HG03571 (cell line): ENCODE measurements at regions not wholly inside any gene's neighbourhood (a gene's known extent, or its start where the extent isn't known, plus 50 kb on each side); places are given as distances from the start of the nearest gene placed in this dataset.

Experiments used
- ATAC-seq: cut with Tn5 transposase; IDR thresholded peaks from one replicate; pipeline ENCODE4 v1.9.1; 2021; ENCODE audit not compliant: unreplicated experiment

DNA sequence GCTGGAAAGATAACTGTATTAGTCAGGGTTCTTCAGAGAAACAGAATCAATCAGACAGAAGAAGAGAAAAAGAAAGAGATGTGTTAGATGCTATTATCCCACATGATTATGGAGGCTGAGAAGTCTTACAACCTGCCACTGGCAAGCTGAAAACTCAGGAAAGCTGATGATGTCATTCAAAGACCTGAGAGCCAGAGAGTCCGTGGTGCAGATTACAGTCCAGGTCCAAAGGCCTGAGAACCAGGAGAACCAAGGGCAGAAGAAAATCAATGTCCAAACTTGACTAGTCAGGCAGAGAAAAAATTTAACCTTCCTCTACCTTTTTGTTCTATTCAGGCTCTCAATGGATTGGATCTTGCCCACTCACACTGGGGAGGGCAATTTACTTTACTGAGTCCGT lies 172.5 kb downstream of the QDPR start:
- ATAC-seq, result no peak

DNA sequence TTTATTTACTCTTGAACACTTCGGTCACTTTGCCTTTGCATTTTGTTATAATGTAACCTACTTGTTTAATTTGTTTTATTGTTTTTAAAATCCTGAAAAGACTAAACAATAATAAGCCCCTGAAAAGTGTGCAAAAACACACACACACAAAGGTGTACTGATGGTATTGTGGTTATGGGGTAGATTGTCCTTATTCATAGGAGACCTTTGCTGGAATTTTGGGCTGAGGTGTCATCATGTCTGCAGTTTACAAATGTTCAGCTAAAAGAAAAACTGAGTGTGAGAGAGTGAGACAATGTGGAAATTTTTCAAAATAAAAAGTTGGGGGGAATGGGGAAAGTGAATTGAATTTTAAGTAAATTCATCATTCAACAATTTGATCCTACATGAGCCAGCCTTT lies 174.9 kb downstream of the QDPR start:
- peak; percentile 17 for ATAC-seq

DNA sequence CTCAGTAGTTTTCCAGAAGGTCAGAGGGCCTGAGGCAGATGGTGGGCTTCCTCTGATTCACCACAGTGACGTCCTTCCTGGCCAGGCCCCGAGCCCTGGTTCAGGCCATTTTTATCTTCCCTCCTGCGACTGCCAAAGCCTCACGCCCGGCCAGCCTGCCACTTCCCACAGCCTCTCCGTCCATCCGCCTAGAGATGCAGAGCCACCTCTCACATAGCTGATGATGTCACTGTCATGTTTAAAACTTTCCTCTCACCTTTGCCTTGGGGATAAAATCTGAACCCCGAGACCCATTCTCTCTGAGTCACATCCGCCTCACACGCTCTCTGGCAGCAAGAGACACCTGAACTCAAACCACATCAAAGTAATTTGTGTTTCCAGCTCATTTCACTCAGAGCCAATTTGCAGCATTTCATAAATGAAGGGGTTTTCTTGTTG lies 175.3 kb downstream of the QDPR start:
- ATAC-seq, result peak; percentile 88

DNA sequence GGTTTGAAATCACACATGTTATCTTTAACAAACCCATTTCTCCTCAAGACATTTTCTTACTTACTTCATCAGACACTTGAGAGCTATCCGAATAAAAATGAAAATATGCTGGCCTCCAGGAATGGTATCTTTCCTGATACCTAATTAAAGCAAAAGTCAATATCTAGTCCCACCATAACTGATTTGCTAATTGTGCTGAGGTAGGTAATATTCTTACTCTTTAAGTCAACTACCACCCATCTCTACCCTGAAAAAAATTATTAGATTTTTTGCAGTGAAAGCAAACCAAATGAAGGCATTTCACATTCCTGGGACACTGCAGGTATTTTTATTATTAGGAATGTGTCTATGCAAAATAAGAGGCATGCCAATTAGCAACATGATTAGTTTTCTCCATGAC lies 175.8 kb downstream of the QDPR start:
- no peak for ATAC-seq

GRCh38 chr4:17335371-17335770 lies 176.5 kb downstream of the QDPR start:
- ATAC-seq, result no peak

- no peak for ATAC-seq
These were observed 179.4 kb downstream of the QDPR start for GRCh38 chr4:17332478-17332877.

DNA sequence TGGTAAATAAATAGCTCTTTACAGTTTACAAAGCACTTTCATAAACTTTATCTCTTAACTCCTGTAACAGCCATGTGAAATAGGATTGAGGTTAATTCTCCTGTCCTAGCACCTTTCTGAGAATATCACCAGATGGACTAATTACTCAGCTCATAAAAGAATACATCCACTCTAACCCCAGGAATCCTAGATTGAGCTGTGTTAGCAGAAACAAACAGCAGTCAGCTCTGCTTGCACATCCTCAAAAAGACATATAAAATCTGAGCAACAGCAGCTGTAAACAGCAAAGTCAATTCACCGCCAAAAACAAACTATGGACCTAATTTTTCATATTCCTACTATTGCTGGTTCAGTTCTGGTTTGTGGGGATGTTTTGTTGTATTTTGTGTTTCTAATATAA lies 182.8 kb downstream of the QDPR start:
- ATAC-seq, result no peak

DNA sequence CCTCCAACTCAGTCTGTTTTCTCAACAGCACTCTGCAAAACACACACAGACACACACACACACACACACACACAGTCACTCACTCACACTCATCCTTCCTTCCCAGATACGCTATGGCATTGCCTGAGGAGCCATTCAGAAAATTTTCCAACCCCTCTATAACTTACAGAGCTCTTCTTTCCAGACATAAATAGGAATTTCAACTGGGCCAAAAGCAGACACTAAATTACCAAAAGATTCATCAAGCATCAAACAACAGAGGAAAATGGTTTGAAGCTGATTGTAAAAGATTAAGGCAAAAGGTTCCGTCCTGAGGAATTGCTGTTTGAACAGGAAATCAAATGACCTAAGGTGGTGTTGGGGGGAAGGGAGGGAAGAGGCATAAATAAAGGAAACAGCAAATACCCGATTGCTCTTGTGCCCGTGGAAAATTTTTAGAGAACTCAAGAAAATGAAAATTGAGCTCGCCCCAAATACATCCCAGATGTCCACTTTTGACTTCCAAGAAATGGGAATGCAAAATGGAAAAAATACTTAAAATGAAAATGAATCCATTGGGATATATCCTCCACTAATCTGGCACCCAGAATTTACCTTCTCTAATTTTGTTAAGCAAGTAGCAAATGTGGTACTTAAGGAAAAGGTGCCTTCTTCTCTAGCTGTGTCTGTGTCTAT lies 183.6 kb downstream of the QDPR start:
- no peak for ATAC-seq

DNA sequence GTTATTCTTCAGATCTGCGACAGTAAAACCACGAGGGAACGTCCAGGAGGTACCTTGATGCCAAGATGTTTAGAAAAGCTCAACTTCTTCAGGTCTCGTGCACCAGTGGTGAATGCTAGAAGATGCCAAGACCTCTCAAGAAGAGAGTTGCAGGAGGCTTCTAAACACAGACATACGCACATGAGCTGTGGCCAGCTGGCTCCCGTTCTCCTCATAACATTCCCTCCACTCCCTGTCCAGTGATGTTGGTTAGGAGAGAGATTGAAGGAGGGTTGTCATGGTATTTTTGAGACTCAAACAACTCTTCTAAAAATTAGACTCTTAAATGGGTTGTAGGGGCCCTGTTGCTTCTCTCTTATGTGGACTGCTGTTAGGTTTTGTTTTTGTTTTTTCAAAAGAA lies 184.3 kb downstream of the QDPR start:
- ATAC-seq, result no peak

DNA sequence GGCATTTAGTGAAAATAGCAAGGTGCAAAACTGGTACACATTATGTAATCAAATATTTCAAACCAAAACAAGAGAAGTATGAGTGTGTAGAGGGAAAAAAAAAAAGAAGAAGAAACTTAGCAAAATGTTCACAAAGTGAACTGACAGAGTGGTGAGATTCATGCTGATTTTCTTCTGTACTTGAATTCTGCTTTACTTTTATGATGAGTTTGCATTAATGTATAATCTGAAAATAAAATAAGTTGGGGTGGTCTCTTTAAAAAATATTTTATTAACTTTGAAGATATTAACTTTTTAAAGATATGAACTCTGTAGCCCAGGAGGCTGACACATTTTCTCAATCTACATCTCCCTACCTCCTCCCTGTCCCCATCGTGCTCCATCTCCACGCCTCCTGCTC lies 185.1 kb downstream of the QDPR start:
- no peak for ATAC-seq

DNA sequence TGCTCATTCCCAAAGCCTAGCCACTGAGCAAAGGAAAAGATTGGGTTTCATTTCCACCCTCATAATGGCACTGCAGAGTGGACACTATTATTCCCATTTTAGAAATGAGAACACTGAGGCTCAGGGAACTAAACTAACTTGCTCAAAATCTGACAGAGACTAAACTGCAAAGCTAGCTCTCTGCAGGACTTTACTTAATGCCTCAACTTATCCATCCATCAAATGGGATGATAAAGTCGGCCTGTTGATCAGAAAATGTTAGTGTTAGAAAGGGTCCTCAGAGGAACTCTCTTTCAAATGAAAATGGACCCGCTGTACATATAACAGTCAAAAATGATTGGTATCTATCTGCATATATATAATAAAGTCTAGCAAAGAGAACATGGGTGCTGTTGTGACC lies 186.8 kb downstream of the QDPR start:
- ATAC-seq, result no peak

GRCh38 chr4:17324386-17324830 lies 187.5 kb downstream of the QDPR start:
- no peak for ATAC-seq

DNA sequence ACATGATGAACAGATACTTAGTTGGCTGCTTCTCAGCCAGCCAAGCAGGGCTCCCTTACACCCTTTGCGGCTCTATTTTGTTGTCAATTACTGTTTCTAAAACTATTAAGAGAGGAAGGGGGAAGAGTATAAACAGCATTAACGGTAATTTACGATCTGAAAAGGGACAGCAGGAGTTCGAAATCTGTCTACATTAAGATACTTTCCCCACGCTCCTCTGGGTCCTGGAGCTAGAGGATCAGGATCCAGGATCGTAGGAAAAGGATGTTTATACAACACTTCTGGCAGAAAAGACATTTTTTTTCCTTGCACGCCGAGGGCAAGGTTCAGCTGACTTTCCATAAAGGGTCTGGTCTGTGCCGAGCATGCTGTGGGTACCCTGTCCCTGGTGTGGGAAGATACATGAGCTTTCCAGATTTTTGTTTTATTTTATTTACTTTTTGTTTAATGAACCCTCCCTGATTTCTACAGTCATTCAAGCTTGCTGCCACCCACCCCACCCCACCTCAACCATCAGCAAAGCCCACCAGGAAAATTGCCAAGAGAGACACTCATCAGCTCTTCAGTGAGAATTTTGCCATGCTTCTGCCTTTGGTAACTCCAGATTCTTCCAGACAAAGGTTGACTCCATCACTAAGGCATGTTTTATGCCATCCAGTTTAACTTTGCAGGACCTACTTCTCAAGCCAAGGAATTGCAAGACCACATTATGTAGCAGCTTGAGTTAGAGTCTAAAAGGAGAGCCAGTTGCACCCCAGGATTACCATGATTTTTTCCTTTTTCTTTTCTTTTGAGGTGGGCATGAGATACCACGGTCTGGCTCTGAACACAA lies 188.1 kb downstream of the QDPR start:
- no peak for ATAC-seq

GRCh38 chr4:17322514-17322913 lies 189.4 kb downstream of the QDPR start:
- no peak for ATAC-seq

DNA sequence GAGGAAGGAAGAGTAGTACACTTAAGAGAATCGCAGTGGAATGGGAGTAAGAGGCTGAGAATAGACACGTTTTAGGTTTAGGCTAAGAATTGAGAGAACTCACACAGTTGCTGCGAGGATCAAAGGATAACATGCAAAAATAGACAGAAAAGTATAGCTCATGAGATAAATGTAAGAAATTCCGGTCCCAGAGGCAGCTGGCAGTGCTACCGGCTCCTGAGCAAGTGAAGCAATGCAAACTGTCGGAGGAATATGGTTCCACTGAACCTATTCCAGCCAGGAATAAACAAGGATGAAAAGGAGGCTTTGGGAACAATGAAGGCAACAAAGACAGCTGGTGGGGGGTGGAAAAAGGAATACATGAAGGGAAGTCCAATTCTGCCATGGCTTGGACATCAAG lies 191.8 kb downstream of the QDPR start:
- ATAC-seq, result no peak

GRCh38 chr4:17317526-17317925 lies 194.4 kb downstream of the QDPR start:
- no peak for ATAC-seq

- no peak for ATAC-seq
These were observed 195.3 kb downstream of the QDPR start for GRCh38 chr4:17316566-17316965.

- ATAC-seq, result no peak
These were observed 196.4 kb downstream of the QDPR start for GRCh38 chr4:17315459-17315858.

DNA sequence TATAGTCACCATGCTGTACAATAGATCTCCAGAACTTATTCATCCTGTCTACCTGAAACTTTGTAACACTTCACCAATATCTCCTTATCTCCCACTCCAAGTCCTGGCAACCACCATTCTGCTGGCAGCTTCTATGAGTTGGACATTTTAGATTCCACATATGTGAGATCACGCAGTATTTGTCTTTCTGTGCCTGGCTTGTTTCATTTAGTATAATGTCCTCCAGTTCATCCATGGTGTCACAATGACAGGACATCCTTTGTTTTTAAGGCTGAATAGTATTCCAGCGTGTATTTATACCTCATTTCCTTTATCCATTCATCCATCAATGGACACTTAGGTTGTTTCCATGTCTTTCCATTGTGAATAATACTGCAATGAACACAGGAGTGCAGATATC lies 198.7 kb downstream of the QDPR start:
- no peak for ATAC-seq

DNA sequence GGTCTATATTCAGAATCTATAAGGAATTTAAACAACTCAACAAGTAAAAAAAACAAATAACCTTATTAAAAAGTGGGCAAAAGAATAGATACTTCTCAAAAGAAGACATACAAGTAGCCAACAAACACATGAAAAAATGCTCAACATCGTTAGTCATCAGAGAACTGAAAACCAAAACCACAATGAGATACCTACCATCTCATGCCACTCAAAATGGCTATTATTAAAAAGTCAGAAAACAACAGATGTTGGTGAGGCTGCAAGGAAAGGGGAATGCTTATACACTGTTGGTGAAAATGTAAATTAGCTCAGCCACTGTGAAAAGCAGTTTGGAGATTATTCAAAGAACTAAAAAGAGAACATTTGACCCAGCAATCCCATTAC lies 201.6 kb downstream of the QDPR start:
- ATAC-seq, result no peak

DNA sequence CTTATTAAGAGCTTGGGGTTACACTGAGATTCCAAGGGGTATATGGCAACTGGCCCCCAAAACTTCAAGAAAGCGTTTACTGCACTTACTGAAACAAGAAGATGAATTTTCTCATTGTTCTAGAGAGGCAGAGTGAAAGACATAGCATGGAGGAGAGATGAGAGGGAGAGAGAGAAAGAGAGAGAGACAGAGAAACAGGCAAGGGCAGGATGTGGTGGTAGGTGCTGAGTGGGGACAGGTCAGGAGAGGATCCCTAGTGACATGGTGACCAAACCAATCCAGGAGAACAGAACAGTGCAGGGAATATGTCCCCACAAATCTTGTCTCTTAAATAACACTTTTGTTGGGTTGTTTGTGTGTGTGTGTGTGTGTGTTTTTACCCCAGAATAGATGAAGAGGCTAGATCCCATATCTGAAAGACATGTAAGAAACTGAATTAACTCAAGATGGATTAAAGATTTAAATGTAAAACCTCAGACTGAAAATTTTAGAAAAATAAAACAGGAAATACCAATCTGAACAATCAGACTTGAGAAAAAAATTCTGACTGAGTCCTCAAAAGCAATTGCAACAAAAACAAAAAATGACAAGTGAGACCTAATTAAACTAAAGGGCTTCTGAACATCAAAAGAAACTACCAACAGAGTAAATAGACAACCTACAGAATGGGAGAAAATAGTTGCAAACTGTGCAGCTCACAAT lies 202.2 kb downstream of the QDPR start:
- ATAC-seq, result no peak

DNA sequence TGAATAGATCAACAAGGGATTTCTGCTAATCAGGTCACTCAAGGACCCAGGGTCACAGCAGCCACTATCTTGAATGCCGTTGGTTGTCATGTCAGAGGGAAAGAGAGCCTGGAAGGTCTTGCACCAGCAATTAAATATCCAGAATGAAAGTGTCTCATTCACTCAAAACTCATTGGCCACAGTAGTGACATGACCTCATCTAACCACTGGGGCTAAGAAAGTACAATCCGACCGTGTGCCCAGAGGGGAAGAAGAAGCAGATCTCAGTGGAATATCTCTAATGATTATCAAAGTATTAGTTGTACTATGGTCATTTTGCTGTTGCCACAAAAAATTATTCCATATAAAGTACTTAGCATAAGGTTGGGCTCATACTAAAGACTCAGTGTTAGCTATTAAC lies 210.0 kb downstream of the QDPR start:
- no peak for ATAC-seq
